Cardiac muscle cell (in vitro differentiated cells and primary cell): ENCODE measurements at regions not wholly inside any gene's neighbourhood (a gene's known extent, or its start where the extent isn't known, plus 50 kb on each side); places are given as distances from the start of the nearest gene placed in this dataset.

Source experiments
- DNase-seq, 2 donors: peaks; one replicate each; pipeline versions ENCODE4 v3.0.0 to v3.0.0-alpha.2; 2010 to 2017; ENCODE audit warnings: low read depth in 1 of 2, low spot score in 1 of 2
- H3K27ac ChIP-seq: fragments of 200-600 bp; sonication (generic); 2 replicates; pipeline ENCODE4 v1.5.1; 2016
- H3K27me3 ChIP-seq: fragments of 200-600 bp; sonication (generic); 2 replicates; pipeline ENCODE4 v1.6.0; 2016; ENCODE audit warnings: control low read depth
- H3K36me3 ChIP-seq: fragments of 200-600 bp; sonication (generic); 2 replicates; pipeline ENCODE4 v1.5.1; 2016; ENCODE audit warnings: control low read depth
- H3K4me1 ChIP-seq: fragments of 200-600 bp; sonication (generic); 2 replicates; pipeline ENCODE4 v1.8.1; 2017; ENCODE audit warnings: low read depth, mild to moderate bottlenecking, mixed run types
- H3K4me3 ChIP-seq: fragments of 200-600 bp; sonication (generic); 2 replicates; pipeline ENCODE4 v1.5.1; 2016; ENCODE audit warnings: mild to moderate bottlenecking
- H3K9me3 ChIP-seq: fragments of 200-600 bp; sonication (generic); 2 replicates; pipeline ENCODE4 v1.5.1; 2017; ENCODE audit warnings: low read depth, mild to moderate bottlenecking, control low read depth
- TF ChIP-seq, protein P1 (sequence below): IDR thresholded peaks from 2 replicates; pipeline ENCODE4 v1.5.1; 2012; ENCODE audit warnings: low read depth, mild to moderate bottlenecking, low read length

GRCh38 chr11:100619484-100619883 is 67.6 kb upstream of the ARHGAP42 start:
- TF ChIP-seq, protein P1, sequence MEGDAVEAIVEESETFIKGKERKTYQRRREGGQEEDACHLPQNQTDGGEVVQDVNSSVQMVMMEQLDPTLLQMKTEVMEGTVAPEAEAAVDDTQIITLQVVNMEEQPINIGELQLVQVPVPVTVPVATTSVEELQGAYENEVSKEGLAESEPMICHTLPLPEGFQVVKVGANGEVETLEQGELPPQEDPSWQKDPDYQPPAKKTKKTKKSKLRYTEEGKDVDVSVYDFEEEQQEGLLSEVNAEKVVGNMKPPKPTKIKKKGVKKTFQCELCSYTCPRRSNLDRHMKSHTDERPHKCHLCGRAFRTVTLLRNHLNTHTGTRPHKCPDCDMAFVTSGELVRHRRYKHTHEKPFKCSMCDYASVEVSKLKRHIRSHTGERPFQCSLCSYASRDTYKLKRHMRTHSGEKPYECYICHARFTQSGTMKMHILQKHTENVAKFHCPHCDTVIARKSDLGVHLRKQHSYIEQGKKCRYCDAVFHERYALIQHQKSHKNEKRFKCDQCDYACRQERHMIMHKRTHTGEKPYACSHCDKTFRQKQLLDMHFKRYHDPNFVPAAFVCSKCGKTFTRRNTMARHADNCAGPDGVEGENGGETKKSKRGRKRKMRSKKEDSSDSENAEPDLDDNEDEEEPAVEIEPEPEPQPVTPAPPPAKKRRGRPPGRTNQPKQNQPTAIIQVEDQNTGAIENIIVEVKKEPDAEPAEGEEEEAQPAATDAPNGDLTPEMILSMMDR = no peak
- H3K27ac ChIP-seq = peak overlapping the region; percentile 56

GRCh38 chr11:100622404-100622803 is 64.7 kb upstream of the ARHGAP42 start:
- no peak overlapping the region for H3K27ac ChIP-seq
- TF ChIP-seq, protein P1 = no peak
- H3K27me3 ChIP-seq = no peaks in the 10 kb centered on the region
- H3K9me3 ChIP-seq = no peaks in the 10 kb centered on the region
- H3K36me3 ChIP-seq = no peaks in the 10 kb centered on the region
- peaks cover 21% of the 10 kb centered on the region for H3K4me1 ChIP-seq
- no peak overlapping the region for H3K4me3 ChIP-seq
- DNase-seq = no peak

More at GRCh38 chr11:100619484-100619883, 67.6 kb upstream of the ARHGAP42 start:
- no peaks in the 10 kb centered on the region for H3K27me3 ChIP-seq
- DNase-seq = peak; percentile 17 to 23
- no peaks in the 10 kb centered on the region for H3K9me3 ChIP-seq
- no peak overlapping the region for H3K4me3 ChIP-seq
- H3K4me1 ChIP-seq = peaks cover 21% of the 10 kb centered on the region
- H3K36me3 ChIP-seq = no peaks in the 10 kb centered on the region

DNA sequence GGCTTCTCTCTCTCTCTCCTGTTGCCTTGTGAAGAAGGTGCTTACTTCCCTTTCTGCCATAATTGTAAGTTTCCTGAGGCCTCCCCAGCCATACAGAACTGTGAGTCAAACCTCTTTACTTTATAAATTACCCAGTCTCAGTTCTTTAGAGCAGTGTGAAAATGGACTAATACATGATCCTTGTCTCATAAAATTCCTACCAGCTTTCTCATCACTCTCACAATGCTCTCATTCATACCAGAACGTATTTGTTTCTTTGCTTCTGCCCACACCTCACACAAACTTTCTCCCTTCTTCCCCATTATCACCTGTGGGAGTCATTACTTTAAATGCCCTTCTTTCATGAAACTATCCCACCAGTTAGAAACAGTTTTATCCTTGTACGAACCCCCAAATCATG is 62.7 kb upstream of the ARHGAP42 start:
- Histone ChIP-seq H3K27me3 (no peaks in the 10 kb centered on the region), H3K4me1 (peaks cover 6% of the 10 kb centered on the region), H3K9me3 (no peaks in the 10 kb centered on the region), H3K36me3 (no peaks in the 10 kb centered on the region), H3K4me3 (no peak overlapping the region), H3K27ac (no peak overlapping the region)
- no peak for DNase-seq
- TF ChIP-seq, protein P1 = no peak

- Histone ChIP-seq H3K36me3 (no peaks in the 10 kb centered on the region), H3K9me3 (no peaks in the 10 kb centered on the region), H3K4me1 (no peaks in the 10 kb centered on the region), H3K4me3 (no peak overlapping the region), H3K27ac (no peak overlapping the region), H3K27me3 (no peaks in the 10 kb centered on the region)
- TF ChIP-seq, protein P1 = no peak
- DNase-seq = peak; percentile 23 to 24
Observed at GRCh38 chr11:100625041-100625440, 62.0 kb upstream of the ARHGAP42 start.

DNA sequence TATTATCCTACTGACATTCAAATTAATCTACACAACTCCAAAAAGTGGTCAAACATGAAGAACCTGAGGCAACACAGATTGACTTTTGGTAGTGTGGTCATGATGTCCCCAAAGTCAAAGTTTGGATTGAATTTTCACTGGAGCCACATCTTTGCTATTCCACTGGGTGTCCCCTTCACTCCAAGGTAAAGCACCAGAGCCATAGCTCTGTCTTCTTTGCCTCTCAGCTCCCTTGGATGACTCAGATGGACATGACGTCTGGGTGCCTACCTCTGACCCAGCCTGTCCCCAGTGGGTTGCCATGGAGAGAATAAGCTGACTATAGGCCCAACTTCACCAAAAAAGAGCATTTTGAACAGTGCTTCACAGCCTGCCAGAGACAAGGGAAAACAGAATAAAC is 57.4 kb upstream of the ARHGAP42 start:
- Histone ChIP-seq H3K27me3 (no peaks in the 10 kb centered on the region), H3K9me3 (no peaks in the 10 kb centered on the region), H3K4me1 (no peaks in the 10 kb centered on the region), H3K27ac (no peak overlapping the region), H3K36me3 (no peaks in the 10 kb centered on the region), H3K4me3 (no peak overlapping the region)
- no peak for DNase-seq
- TF ChIP-seq, protein P1 = no peak

GRCh38 chr11:100630898-100631297 is 56.2 kb upstream of the ARHGAP42 start:
- no peaks in the 10 kb centered on the region for H3K36me3 ChIP-seq
- TF ChIP-seq, protein P1 = no peak
- no peak overlapping the region for H3K4me3 ChIP-seq
- DNase-seq = no peak
- H3K9me3 ChIP-seq = no peaks in the 10 kb centered on the region
- no peaks in the 10 kb centered on the region for H3K4me1 ChIP-seq
- no peak overlapping the region for H3K27ac ChIP-seq
- no peaks in the 10 kb centered on the region for H3K27me3 ChIP-seq
